AG04449 (cell line): ENCODE measurements at regions not wholly inside any gene's neighbourhood (a gene's known extent, or its start where the extent isn't known, plus 50 kb on each side); places are given as distances from the start of the nearest gene placed in this dataset.

Source experiments
- CTCF ChIA-PET: fragments of 350-600 bp; formaldehyde crosslinking; extraction: SDS; loops from one replicate; lab custom pipeline; 2021; ENCODE audit warnings: antibody characterized with exemption; lab: Yijun Ruan, JAX
- POLR2A ChIA-PET: fragments of 400-600, 350-600 bp; formaldehyde crosslinking; extraction: SDS; loops from one replicate; lab custom pipeline; 2020; ENCODE audit warnings: antibody characterized with exemption, inconsistent platforms; lab: Yijun Ruan, JAX
- DNase-seq: peaks from one replicate; pipeline ENCODE4 v3.0.0-alpha.2; 2010; ENCODE audit warnings: low read depth, low spot score
- H3K4me3 ChIP-seq: 2 replicates; pipeline ENCODE4 v1.5.1; 2011; ENCODE audit warnings: low read depth, mild to moderate bottlenecking, control low read depth, low read length
- TF ChIP-seq, protein P1 (sequence below): IDR thresholded peaks from one replicate; pipeline ENCODE4 v1.5.1; 2011; ENCODE audit warnings: mild to moderate bottlenecking, moderate library complexity, low read length, control low read depth, inconsistent platforms; ENCODE audit not compliant: insufficient read depth; ENCODE audit errors: missing control alignments

DNA sequence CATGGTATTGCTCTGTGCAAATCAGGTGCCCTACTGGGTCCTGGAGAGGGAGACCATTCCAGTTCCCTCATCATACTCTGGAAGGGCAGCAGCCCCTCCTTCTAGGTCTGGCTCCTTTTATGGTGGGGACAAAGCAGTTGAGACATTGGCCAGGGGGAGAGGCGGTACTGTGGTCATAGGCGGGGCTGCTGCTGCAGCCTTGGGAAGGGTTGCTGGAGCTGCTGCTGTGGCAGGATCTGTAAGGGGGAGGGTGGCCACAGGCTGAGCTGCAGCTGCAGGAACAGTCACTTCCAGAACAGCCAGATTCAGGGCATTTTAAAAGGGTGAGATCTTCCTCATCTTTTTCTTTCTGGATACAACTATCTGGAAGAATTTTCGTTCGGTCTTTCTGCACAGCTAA lies 233.0 kb upstream of the SGCD start:
- TF ChIP-seq, protein P1, sequence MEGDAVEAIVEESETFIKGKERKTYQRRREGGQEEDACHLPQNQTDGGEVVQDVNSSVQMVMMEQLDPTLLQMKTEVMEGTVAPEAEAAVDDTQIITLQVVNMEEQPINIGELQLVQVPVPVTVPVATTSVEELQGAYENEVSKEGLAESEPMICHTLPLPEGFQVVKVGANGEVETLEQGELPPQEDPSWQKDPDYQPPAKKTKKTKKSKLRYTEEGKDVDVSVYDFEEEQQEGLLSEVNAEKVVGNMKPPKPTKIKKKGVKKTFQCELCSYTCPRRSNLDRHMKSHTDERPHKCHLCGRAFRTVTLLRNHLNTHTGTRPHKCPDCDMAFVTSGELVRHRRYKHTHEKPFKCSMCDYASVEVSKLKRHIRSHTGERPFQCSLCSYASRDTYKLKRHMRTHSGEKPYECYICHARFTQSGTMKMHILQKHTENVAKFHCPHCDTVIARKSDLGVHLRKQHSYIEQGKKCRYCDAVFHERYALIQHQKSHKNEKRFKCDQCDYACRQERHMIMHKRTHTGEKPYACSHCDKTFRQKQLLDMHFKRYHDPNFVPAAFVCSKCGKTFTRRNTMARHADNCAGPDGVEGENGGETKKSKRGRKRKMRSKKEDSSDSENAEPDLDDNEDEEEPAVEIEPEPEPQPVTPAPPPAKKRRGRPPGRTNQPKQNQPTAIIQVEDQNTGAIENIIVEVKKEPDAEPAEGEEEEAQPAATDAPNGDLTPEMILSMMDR: no peak
- CTCF ChIA-PET: no interaction called here
- POLR2A ChIA-PET: no interaction called here
- no peak overlapping the region for H3K4me3 ChIP-seq
- no peak for DNase-seq

DNA sequence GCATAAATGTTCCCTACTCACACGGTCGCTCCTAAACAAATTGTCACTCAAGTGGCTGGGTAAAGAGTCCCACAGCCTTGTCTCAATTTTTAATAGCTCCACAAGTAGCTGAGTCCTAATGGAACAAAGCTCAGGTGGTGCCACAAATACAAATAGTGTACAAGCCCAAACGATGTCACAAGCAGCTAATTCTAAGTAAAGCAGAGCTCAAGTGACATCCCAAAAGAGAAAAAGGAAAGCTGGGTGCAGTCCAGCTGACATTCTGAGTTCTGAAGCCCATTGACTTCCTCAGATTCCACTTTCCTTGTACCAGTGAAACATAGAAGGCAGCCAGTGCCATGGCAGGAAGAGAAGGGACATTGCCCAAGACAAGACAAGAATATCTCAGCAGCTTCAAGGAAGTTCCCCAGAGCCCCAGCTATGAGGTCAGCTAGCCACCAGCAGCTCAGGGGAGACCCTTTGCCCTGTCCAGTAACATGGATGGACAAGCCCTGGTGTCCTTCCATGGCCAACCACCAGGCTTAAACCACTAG lies 231.2 kb upstream of the SGCD start:
- TF ChIP-seq, protein P1: no peak
- no peak for DNase-seq
- no peak overlapping the region for H3K4me3 ChIP-seq
- ChIA-PET CTCF (interaction anchor here (1.2 kb wide), 1 partner anchor 729 kb away, joined by 3 read pairs; no protein-coding TSS in a partner anchor), POLR2A (interaction anchor here (0.7 kb wide), 1 partner anchor 264 kb away, joined by 3 read pairs; no protein-coding TSS in a partner anchor)

DNA sequence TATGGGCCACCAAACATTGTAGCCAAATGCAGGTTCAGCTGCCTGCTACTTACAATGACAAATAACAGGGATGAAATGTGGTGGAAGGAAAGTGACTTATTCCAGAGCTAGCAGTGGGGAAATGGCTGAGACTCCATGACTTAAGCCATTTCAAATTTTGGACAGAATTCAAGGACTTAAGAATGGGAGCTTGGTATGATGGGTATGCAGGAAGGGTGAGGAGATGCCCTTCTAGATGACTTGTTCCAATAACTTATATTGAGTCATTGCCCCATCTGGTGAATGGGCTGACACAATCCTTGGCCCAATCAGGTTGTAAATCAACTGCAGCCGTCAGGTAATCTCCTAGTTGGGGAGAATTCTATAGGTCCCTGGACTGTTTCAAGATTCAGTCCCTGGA lies 230.7 kb upstream of the SGCD start:
- TF ChIP-seq, protein P1: no peak
- H3K4me3 ChIP-seq: no peak overlapping the region
- ChIA-PET POLR2A (interaction anchor here (0.7 kb wide), 1 partner anchor 263 kb away, joined by 3 read pairs; no protein-coding TSS in a partner anchor), CTCF (interaction anchor here (0.7 to 1.2 kb wide), 3 partner anchors 15 to 728 kb away, joined by 3 read pairs; no protein-coding TSS in a partner anchor)
- DNase-seq: peak; percentile 57

DNA sequence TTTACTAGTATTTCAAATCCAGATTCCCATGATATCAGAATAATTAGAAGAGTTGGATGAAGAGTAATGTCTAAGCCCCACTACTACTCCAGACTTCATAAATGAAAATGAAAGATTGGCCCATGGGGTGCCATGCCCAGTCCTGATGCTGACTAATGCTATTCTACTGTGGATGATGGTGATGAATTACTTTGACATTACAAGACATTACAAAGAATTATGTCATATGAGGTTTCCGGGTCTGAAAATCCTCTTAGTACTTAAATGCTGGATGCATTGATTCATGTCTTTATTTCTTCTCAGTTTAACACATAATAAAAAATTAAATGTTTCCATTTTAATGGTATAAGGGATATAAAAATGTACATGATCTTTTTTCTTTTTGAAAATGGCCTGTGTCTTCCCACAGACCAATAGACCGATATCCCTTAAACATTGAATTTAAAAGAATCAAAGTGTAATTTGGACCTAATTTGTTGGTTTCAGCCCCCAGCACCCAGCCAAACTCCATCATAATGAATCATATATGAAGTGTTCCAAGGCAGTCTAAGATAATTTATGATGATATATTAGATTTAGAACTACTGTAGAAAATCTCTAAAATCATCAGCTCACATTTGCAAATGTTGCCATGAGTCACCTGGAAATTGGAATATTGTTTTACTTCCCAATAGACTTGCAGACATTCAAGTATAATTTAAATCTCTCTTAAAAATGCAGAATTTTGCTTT lies 223.6 kb upstream of the SGCD start:
- POLR2A ChIA-PET: no interaction called here
- no peak overlapping the region for H3K4me3 ChIP-seq
- CTCF ChIA-PET: no interaction called here
- no peak for DNase-seq
- TF ChIP-seq, protein P1: no peak

DNA sequence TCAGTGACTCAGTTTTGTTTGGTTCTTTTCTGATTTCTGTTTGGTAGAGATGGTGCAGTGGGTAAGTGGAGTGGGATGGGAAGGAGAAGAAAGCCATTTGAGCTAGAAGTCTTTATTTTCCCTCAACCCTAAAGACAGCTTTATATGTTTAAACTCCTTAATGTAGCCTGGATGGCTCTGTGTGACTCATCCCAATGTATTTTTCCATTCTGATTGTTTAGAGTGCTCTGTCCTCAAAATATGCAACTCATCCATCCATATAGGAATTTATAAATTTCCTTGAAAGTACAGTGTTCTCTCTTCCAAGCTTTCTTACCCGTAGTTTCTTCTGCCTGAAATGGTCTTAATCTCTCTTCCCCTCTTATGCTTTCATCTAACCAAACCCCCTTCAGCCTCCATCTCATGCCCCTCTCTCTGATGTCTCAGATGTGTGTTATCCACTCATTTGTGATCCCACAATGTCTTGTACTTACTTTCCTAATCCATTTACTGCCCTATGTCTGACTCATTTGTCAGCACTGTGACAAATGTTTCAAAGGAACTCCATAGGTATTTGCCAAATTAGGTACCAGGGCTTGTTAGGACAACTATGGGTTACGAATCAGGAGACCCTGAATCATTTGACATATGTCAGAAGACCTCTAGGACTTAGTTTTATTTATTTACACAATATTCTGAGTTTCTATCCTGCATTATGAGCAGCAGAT lies 217.5 kb upstream of the SGCD start:
- no peak for DNase-seq
- POLR2A ChIA-PET: interaction anchor here (0.6 kb wide), 1 partner anchor 13 kb away, joined by 3 read pairs; no protein-coding TSS in a partner anchor
- TF ChIP-seq, protein P1: no peak

DNA sequence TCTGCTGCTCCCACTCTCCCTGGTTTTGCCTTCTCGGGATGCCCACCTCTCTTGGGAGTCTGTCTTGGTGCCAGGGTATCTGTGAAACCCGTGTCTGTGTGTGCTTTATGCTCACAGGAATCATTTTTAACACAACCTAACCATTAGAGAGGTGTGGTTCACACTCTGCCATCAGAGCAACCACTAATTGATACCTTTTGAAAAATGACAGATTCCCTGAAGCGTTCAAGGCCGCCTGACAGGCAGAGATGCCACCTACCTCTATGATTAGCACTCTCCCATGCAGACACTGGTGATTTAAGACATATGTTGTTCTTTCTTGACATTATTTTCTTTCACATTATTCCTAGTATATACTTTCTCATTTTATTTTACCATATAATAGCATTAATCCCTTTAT lies 207.3 kb upstream of the SGCD start:
- ChIA-PET POLR2A (no interaction called here), CTCF (no interaction called here)
- H3K4me3 ChIP-seq: no peak overlapping the region
- DNase-seq: no peak
- TF ChIP-seq, protein P1: no peak

More for the DNA sequence above, 217.5 kb upstream of the SGCD start:
- H3K4me3 ChIP-seq: no peak overlapping the region
- CTCF ChIA-PET: no interaction called here
